Loucy (cell line): ENCODE measurements at regions not wholly inside any gene's neighbourhood (a gene's known extent, or its start where the extent isn't known, plus 50 kb on each side); places are given as distances from the start of the nearest gene placed in this dataset.

Source experiments
- H2AFZ ChIP-seq: fragments of 200-600 bp; sonication (generic); 2 replicates; pipeline ENCODE4 v1.6.0; 2016; ENCODE audit warnings: antibody characterized with exemption, mild to moderate bottlenecking, low read length, moderate library complexity
- H3F3A ChIP-seq: fragments of 200-600 bp; 2 replicates; pipeline ENCODE4 v1.6.0; 2016; ENCODE audit warnings: antibody characterized with exemption, low read depth, mild to moderate bottlenecking
- H3K27me3 ChIP-seq: fragments of 200-600 bp; sonication (generic); 2 replicates; pipeline ENCODE4 v1.6.1; 2014; ENCODE audit warnings: low read length, mild to moderate bottlenecking; ENCODE audit not compliant: insufficient read depth, poor library complexity, severe bottlenecking
- H3K36me3 ChIP-seq: fragments of 200-600 bp; sonication (generic); 2 replicates; pipeline ENCODE4 v1.6.1; 2016; ENCODE audit warnings: low read length; ENCODE audit not compliant: insufficient read depth
- H3K4me1 ChIP-seq: fragments of 200-600 bp; sonication (generic); 2 replicates; pipeline ENCODE4 v1.5.1; 2014; ENCODE audit warnings: low read length, mild to moderate bottlenecking; ENCODE audit not compliant: insufficient read depth, poor library complexity, severe bottlenecking
- H3K4me2 ChIP-seq: fragments of 200-600 bp; sonication (generic); 2 replicates; pipeline ENCODE4 v1.6.0; 2014; ENCODE audit warnings: antibody characterized with exemption, low read length, low read depth, mild to moderate bottlenecking; ENCODE audit not compliant: poor library complexity, severe bottlenecking
- H3K4me3 ChIP-seq: fragments of 200-600 bp; sonication (generic); 2 replicates; pipeline ENCODE4 v1.5.1; 2014; ENCODE audit warnings: low read length, mild to moderate bottlenecking, mixed read lengths; ENCODE audit not compliant: poor library complexity, severe bottlenecking
- H3K79me2 ChIP-seq: fragments of 200-600 bp; sonication (generic); 2 replicates; pipeline ENCODE4 v1.6.1; 2014; ENCODE audit warnings: low read length; ENCODE audit not compliant: insufficient read depth
- H3K9ac ChIP-seq: fragments of 200-600 bp; sonication (generic); 2 replicates; pipeline ENCODE4 v1.6.0; 2014; ENCODE audit warnings: mild to moderate bottlenecking, low read depth, low read length, moderate library complexity; ENCODE audit not compliant: poor library complexity, severe bottlenecking
- H3K9me2 ChIP-seq: fragments of 200-600 bp; sonication (generic); replicated peaks from 2 replicates; pipeline ENCODE4 v1.6.1; 2016; ENCODE audit warnings: low read depth, low read length, mixed read lengths
- H3K9me3 ChIP-seq: fragments of 200-600 bp; sonication (generic); 2 replicates; pipeline ENCODE4 v1.6.1; 2014; ENCODE audit warnings: mild to moderate bottlenecking, antibody characterized with exemption, low read length, low read depth; ENCODE audit not compliant: insufficient read depth
- H4K20me1 ChIP-seq: fragments of 200-600 bp; sonication (generic); 2 replicates; pipeline ENCODE4 v1.6.0; 2014; ENCODE audit warnings: antibody characterized with exemption, low read length, mild to moderate bottlenecking; ENCODE audit not compliant: insufficient read depth, poor library complexity, severe bottlenecking
- EZH2phosphoT487 ChIP-seq: fragments of 200-600 bp; IDR thresholded peaks from 2 replicates; pipeline ENCODE4 v1.6.1; 2018; ENCODE audit warnings: antibody characterized with exemption, mild to moderate bottlenecking, moderate library complexity, borderline replicate concordance
- TF ChIP-seq, protein P1 (sequence below): fragments of 200-600 bp; sonication (generic); conservative IDR thresholded peaks from 2 replicates; pipeline ENCODE4 v1.5.1; 2014; ENCODE audit warnings: mild to moderate bottlenecking, antibody characterized with exemption, low read length

GRCh38 chr6:19153270-19153980 is 683.7 kb upstream of the ID4 start:
- no peak overlapping the region for H3K4me3 ChIP-seq
- no peak for TF ChIP-seq EZH2phosphoT487
- TF ChIP-seq, protein P1, sequence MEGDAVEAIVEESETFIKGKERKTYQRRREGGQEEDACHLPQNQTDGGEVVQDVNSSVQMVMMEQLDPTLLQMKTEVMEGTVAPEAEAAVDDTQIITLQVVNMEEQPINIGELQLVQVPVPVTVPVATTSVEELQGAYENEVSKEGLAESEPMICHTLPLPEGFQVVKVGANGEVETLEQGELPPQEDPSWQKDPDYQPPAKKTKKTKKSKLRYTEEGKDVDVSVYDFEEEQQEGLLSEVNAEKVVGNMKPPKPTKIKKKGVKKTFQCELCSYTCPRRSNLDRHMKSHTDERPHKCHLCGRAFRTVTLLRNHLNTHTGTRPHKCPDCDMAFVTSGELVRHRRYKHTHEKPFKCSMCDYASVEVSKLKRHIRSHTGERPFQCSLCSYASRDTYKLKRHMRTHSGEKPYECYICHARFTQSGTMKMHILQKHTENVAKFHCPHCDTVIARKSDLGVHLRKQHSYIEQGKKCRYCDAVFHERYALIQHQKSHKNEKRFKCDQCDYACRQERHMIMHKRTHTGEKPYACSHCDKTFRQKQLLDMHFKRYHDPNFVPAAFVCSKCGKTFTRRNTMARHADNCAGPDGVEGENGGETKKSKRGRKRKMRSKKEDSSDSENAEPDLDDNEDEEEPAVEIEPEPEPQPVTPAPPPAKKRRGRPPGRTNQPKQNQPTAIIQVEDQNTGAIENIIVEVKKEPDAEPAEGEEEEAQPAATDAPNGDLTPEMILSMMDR, result no peak
- H3K4me1 ChIP-seq, result no peaks in the 10 kb centered on the region
- H3K9ac ChIP-seq, result no peak overlapping the region
- no peaks in the 10 kb centered on the region; the same call in 1 of the 2 replicates for H3K9me2 ChIP-seq
- H3F3A ChIP-seq, result no peaks in the 10 kb centered on the region
- no peaks in the 10 kb centered on the region for H3K36me3 ChIP-seq
- H3K9me3 ChIP-seq, result no peaks in the 10 kb centered on the region; the same call in 1 of the 2 replicates
- no peak overlapping the region for H3K4me2 ChIP-seq
- H4K20me1 ChIP-seq, result no peaks in the 10 kb centered on the region
- H3K79me2 ChIP-seq, result no peaks in the 10 kb centered on the region
- H3K27me3 ChIP-seq, result no peaks in the 10 kb centered on the region
- H2AFZ ChIP-seq, result no peak overlapping the region

- no peak overlapping the region for H2AFZ ChIP-seq
- H3K27me3 ChIP-seq, result no peaks in the 10 kb centered on the region
- TF ChIP-seq, protein P1, result no peak
- no peak for TF ChIP-seq EZH2phosphoT487
- no peak overlapping the region for H3K4me2 ChIP-seq
- H4K20me1 ChIP-seq, result no peaks in the 10 kb centered on the region
- H3K9me2 ChIP-seq, result no peaks in the 10 kb centered on the region; the same call in 1 of the 2 replicates
- no peak overlapping the region for H3K4me3 ChIP-seq
- no peaks in the 10 kb centered on the region for H3K79me2 ChIP-seq
- no peaks in the 10 kb centered on the region for H3K9me3 ChIP-seq
- no peak overlapping the region for H3K9ac ChIP-seq
- H3F3A ChIP-seq, result no peaks in the 10 kb centered on the region
- H3K4me1 ChIP-seq, result no peaks in the 10 kb centered on the region
- H3K36me3 ChIP-seq, result no peaks in the 10 kb centered on the region
These were observed 683.2 kb upstream of the ID4 start for GRCh38 chr6:19153981-19154295.

GRCh38 chr6:19156443-19156842 is 680.7 kb upstream of the ID4 start:
- Histone ChIP-seq H3K9me2 (no peaks in the 10 kb centered on the region), H3K4me2 (no peak overlapping the region), H3K9ac (no peak overlapping the region), H3K9me3 (no peaks in the 10 kb centered on the region), H3K4me3 (no peak overlapping the region), H3F3A (no peaks in the 10 kb centered on the region), H4K20me1 (no peaks in the 10 kb centered on the region), H3K36me3 (no peaks in the 10 kb centered on the region), H3K27me3 (no peaks in the 10 kb centered on the region), H2AFZ (no peak overlapping the region), H3K4me1 (no peaks in the 10 kb centered on the region), H3K79me2 (no peaks in the 10 kb centered on the region)
- TF ChIP-seq, protein P1, result no peak
- no peak for TF ChIP-seq EZH2phosphoT487
